ENCODE measurements at regions not wholly inside any gene's neighbourhood (a gene's known extent, or its start where the extent isn't known, plus 50 kb on each side); places are given as distances from the start of the nearest gene placed in this dataset.
"Not testable (repeated sequence)": the region's sequence is repeated elsewhere in the genome, so short reads cannot be mapped to it uniquely, and the experiment has no call there.

GRCh38 chr12:107511292-107511691, 174.3 kb upstream of the PWP1 start:
- no peak for DNase-seq

GRCh38 chr12:107512391-107512790, 173.2 kb upstream of the PWP1 start:
- no peak for DNase-seq

DNA sequence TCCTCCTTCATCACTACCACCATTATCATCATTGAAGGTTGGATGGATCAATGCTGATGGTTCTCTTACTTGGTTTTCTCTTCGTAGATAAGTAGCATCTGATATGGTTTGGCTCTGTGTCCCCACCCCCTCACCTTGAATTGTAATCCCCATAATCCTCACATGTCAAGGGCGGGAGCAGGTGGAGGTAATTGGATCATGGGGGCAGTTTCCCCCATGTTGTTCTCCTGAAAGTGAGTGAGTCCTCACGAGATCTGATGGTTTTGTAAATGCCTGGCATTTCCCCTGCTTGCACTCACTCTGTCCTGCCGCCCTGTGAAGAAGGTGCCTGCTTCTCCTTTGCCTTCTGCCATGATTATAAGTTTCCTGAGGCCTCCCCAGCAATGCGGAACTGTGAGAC, 172.4 kb upstream of the PWP1 start:
- no peak for DNase-seq

DNA sequence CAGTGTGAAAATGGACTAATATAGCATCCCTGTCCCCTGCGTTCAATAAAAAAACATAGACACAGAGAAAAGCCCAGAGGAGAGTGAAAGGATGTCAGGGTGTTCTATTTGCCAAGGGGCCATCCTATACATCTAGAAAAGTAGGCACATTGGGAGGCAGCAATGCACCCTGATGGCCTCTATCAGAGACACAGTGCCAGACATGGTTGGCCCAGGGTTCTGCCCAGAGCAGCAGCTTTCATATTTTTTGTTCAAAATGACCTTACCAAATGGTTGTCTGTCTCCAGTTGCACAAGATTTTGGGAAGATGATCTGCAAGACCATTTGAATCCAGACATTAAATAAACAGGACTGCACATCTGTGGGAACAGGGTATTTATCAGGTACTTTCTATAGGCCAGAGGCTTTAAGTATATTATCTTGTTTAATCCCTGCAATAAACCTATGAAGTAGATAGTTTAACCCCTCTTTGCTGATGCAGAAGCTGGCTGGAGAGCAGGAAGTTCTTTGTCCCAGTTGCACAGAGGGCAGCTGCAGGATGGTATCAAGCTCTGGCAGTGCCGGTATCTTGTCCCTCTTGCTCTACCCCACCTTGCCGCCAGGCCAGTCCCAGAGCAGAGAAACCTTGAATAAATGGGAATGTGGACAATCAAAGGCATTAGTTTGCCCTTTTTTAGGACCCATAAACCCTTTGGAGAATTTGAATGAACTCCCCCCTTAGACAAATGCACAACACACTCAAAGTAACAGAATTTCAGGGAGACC, 171.8 kb upstream of the PWP1 start:
- DNase-seq, result no peak

- DNase-seq, result no peak
Observed at GRCh38 chr12:107514887-107515445, 170.6 kb upstream of the PWP1 start.

DNA sequence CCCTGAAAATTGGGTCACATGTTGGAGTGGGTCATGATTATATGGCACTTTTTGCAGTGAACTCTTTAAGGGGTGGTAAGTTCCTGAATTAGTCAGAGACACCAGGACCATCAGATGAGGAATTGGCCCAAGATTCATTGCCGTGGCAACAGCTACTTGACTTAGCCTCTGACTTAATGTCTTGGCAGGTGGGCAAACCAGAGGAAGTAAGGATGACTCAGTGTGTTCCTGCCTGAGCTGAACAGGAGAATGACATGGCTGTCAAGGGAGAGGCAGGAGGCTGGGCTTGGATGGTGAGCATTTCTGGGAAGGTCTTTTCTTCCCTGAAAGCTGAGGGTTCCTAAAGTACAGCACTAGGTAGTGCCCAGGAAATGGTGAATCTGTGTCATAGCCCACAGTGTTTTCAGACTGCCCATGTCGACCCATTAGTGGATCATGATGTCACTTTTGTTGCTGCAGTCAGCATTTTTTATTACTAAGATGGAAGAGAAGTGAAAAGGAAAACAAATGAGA, 170.1 kb upstream of the PWP1 start:
- DNase-seq, result no peak

DNA sequence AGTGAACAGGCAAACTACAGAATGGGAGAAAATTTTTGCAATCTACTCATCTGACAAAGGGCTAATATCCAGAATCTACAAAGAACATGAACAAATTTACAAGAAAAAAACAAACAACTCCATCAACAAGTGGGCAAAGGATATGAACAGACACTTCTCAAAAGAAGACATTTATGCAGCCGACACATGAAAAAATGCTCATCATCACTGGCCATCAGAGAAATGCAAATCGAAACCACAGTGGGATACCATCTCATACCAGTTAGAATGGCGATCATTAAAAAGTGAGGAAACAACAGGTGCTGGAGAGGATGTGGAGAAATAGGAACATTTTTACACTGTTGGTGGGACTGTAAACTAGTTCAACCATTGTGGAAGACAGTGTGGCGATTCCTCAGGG, 167.8 kb upstream of the PWP1 start:
- DNase-seq, result not testable (repeated sequence)

DNA sequence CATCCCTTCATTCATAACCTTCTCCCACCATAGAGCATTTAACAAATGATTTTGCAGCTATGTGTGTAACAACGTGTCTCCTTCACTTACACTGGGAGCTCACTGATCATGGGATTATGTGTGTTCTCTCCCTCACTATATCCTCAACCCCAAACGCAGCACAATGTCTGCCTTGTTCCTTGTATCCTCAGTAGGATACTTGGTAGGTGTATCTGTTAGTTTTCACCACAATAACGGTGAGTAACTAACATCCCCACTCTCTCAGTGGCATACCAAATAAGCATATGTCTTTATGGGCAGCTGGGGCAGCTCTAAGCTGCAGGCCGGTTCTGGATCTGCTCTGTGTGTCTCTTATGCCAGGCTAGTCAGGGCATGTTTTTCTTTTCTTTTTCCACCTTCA, 166.7 kb upstream of the PWP1 start:
- DNase-seq, result no peak

DNA sequence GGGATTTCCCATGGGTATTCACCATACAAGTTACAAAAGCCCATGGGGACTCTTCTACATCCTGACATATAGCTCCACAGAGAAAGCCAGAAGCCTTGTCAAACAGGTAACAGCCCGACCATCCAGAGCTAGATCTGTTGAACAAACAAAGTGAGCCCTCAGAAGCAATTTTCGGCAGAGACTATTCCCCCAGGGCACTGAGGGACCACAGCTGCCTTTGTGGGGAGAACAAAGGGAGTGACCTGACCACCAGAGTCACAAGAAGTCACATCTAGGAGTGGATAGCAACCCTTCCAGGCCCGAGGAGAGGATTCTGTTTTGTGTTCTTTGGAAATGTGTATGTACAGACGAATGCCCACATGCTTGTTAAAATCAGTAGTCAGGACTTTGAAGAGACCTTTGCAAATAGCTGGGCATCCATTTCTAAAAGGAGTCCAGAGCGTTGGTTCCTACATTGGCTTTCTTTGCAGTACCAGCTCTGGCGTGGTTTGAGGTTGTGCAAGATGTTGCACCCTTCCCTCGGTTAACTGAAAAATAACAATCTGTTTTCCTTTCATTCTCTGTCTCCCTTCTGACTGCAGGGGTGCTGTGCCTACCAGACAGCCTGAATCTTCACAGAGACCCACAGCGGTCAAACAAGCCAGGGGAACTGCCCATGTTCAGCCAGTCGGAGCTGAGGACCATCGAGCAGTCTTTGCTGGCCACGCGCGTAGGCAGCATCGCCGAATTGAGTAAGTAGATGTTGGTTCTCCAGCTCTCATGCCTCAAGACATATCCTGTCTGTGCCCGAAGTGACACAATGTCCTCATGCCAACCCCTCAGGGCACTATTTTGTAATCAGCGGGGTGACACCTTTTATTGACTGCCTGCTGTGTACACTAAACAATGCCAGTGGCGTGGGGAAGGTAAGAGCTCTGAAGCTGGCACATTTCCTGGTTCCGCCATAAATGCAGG, 165.4 kb upstream of the PWP1 start:
- peak; percentile 87 for DNase-seq

DNA sequence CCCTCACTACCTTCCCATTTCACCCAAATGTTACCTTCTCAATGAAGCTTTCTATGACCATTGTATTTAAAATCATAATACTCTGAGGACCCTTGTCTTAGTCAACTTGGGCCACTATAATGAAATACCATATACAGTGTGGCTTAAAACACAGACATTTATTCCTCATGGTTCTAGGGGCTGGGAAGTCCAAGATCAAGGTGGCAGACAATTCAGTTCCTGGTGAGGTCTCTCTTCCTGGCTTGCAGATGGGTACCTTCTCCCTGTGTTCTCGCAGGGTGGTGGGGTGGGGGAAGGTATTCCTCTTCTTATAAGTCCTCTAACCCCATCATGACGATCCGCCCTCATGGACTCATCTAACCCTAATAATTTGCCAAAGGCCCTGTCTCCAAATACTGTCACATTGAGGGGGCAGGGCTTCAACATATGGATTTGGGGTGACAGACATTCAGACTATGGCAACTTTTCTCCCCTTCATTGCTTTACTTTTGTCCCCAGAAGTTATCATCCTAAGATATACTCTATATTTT, 163.7 kb upstream of the PWP1 start:
- DNase-seq, result no peak

DNA sequence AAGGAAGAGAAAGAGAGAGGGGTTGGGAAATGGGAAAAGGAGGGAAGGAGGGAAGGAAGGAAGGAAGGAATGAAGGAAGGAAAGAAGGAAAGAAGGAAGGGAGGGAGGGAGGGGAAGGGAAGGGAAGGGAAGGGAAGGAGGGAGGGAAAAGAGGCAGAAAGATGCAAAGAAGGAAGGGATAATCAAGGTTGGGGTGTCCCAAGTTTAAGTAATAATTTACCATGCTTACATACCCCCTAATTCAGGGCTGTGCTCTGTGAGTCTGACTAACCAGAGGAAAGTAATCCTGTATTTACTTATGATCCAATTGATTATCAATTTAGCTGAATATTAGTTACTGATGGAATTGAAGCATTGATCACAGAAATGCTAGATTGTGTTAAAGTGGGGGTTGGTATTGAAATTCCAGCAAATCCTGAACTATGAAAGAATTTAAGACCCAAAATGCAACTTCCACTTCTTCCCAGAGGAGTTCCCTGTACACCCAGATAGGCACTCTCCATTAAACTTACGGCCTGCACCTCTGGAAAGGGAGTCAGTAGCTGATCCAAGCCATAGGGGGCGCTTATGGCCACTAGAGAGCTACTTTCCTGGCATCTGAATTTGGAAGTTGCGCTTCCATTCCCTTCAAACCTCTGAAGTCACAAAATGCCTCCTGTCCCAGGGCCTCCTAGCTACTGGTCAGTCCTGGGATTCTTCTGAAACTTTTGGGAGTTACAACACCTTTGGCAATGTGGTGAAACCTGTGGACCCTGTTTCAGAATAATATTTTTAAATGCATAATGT, 162.7 kb upstream of the PWP1 start:
- DNase-seq, result peak; percentile 11

- DNase-seq, result peak; percentile 96
Observed at GRCh38 chr12:107523775-107524535, 161.6 kb upstream of the PWP1 start.

DNA sequence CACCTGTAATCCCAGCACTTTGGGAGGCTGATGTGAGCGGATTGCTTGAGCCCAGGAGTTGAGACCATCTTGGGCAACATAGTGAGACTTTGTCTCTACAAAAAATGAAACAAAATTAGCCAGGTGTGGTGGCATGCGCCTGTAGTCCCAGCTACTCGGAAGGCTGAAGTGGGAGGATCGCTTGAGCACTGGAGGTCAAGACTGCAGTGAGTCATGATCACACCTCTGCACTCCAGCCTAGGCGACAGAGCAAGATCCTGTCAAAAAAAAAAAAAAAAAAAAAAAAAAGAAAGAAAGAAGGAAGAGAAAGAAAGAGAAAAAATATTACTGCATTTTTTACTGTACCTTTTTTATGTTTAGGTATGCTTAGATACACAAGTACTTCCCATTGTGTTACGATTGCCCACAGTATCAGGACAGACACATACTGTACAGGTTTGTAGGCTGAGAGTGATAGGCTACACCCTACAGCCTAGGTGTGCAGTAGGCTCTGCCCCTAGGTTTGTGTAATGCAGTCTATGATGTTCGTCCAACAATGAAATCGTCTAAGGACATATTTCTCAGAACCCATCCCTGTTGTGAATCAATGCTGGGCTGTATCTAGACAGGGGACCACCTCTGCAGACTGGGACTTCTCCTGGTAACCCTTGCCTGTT, 160.4 kb upstream of the PWP1 start:
- DNase-seq, result no peak

DNA sequence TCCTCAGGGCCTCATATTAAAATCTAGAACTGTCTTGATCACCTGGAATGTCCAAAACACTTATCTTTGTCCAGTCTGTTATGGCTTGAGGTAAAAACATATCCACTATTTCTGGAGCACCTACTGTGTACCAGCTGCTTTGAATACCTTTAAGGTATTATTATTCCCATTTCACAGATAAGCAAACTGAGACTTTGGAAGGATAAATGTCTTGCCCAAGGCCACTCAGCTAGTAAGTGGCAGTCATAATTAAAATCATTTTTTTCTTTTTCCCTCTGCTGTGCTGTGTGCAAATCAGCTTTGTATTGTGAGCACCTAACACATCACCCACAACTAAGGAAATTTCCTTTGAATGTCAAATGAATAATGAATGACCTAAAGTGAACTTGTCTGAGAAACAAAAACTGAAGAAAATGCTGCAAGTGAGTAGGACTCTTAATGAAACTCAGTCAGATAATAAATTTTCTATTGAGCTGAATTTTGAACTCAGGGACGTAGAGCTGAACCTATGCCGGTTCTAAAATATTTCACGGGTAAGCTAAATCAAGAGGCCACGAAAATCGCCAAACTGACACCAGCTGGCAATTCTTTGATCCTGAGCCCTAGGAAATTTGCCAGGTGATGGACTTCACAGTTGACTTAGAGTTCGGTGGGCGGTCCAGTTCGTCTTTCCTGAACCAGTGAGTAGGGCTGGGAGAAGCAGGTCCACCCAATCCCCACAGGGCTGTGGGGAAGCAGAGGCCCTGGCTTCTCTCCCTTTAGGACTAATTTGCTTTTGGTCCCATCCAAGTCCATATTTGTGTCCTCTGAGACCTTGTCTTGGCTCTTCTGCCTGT, 159.7 kb upstream of the PWP1 start:
- no peak for DNase-seq

GRCh38 chr12:107526555-107527180, 158.9 kb upstream of the PWP1 start:
- peak; percentile 51 for DNase-seq

DNA sequence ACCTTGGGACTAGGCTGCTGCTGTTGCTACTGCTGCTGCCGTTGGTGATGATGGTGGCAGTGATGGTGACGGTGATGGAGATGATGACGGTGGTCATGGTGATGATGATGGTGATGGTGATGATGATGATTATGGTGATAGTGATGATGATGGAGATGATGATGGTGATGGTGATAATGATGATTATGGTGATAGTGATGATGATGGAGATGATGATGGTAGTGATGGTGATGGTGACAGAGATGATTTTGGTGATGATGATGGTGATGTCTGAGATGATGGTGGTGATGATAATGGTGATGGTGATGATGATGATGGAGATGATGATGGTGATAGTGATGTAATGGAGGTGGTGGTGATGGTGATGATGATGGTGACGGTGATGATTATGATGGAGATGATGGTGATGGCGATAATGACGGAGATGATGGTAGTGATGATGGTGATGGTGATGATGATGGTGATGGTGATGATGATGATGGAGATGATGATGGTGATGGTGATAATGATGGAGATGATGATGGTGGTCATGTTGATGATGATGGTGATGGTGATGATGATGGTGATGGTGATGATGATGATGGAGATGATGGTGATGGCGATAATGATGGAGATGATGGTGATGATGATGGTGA, 156.8 kb upstream of the PWP1 start:
- no peak for DNase-seq

GRCh38 chr12:107529991-107530390, 155.6 kb upstream of the PWP1 start:
- DNase-seq, result no peak

DNA sequence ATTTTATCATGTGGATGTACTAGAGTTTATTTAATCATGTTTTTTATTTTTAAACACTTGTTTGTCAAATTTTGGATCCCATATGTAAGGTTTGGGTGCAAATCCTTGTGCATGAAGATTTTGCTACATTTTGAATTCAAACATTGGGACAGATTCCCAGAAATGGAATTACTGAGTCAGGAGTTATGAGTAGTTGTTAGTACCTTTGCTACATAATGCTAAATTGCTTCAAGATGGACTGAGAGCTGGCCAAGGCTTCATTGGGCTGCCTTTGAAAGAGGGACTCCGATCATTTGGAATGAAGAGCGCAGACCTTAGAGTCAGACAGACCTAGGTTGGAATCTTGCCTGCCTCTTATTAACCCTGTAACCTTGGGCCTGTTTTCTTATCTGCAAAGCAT, 154.9 kb upstream of the PWP1 start:
- DNase-seq, result no peak

DNA sequence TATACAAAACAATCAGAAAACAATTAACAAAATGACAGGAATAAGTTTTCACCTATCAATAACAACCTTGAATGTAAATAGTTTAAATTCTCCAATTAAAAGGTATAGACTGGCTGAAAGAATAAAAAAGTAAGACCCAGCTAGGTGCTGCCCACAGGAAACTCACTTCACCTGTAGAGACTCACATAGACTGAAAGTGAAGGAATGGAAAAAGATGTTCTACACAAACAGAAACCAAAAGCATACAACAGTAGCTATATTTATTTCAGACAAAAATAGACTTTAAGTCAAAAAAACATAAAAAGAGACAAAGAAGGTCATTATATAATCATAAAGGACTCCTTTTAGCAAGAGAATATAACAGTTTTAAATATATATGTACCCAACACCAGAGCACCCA, 152.4 kb upstream of the PWP1 start:
- DNase-seq, result no peak

Data from NCI-H146 (cell line).